CD4-positive, alpha-beta T cell treated with Interleukin-12 subunit alpha and Interleukin-12 subunit beta, for 1 hour (primary cell): ENCODE measurements at regions not wholly inside any gene's neighbourhood (a gene's known extent, or its start where the extent isn't known, plus 50 kb on each side); places are given as distances from the start of the nearest gene placed in this dataset.
"Not testable (repeated sequence)": the region's sequence is repeated elsewhere in the genome, so short reads cannot be mapped to it uniquely, and the experiment has no call there.

Experiments used
- DNase-seq: peaks from one replicate; pipeline ENCODE4 v3.0.0-alpha.2; 2020

DNA sequence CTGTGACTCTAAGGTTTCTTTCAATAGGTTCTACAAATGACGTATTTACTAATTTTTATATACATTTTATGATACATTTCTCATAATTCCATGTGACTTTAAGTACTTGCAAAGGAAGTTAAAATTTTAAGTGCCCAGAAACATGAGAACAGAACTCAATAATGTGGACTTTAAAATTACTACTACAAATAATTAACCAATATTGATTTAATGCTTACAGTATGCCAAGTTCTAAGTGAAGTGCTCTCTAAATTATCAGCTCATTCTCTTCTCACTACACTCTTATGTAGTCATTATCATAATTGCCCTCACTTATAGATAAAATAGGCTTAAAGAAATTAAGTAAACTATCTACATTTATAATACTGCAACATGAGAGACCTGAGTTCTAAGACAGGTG, 1690.7 kb upstream of the CDH9 start:
- no peak for DNase-seq

DNA sequence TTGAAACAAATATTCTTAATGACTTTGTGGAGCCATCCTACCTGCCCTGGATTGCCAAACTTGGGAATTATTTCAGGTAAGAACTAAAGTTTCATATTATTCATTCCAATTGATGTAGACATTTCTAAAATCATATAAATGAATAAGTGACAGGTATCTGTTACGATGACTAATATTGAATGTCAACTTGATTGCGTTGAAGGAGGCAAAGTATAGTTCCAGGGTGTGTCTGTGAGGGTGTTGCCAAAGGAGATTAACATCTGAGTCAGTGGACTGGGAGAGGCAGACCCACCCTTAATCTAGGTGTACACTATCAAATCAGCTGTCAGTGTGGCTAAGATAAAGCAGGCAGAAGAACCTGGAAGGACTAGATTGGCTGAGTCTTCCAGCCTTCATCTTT, 1688.4 kb upstream of the CDH9 start:
- no peak for DNase-seq

DNA sequence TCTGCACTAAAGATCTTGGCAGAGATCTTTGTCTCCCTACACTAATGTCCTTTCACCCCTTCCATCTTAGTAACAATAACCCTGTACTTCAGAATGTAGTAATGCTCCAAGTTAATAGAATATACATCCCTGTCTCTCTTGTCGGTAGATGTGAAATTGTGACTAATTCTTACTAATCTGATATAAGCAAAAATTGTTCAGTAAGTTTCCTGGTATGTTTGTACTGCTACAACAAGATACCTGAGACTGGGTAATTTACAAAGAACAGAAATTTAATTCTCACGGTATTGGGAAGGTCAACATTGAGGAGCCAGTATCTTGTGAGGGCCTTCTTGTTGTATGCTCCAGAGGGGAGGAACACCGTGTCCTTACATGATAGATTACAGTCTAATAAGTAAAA, 1686.6 kb upstream of the CDH9 start:
- DNase-seq = no peak

DNA sequence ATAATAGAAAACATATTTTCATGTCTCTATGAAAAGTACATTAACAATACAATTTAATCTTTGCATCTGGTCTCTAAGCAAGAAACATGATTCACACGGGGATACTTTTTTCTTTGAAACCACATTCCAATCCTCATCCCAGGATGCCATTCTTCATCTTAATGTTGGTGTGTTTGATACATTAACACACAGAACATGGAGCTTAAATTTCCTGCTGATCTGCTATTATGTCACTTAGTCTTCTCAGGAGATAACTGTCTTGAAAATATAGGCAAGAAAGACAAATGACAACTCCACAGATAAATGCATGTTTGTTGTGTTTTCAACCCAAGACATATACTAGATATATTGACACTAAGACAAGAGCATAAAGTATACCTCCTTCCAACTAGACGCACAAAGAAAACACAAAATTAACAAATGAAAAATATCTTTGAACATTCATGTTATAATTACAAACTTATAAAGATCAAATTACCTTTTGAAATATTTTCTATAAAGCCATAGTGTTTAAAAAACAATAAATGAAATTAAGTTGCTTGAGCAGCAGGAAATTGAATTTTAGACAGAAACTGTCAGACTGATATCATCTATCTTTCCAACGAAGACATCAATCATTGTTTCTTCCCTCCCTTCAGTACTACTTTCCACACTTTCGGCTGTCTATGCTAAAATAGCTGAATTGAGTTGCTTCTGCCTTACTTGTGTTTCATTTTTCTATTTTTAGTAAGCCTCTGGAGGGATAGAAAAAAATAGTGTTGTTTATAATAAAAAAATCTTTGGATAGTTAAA, 1676.7 kb upstream of the CDH9 start:
- DNase-seq = no peak

DNA sequence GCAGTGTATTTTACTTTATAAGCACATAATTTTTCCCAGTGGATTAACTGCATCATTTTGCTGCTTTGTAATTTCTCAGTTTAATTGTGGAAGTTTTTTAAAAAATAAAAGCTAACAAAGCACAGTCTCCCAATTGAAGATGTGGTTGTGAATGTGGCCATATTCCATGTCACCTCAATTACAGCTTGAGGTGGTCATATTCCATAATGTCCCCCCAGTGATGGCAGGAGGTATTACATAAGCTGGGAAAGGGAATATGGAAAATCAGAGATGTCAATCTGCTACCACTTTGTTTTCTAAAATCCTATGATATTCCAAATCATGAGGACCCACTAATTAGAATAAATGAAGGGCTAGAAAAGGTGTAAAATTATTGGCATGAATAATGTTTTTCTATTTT, 1672.0 kb upstream of the CDH9 start:
- DNase-seq = no peak

DNA sequence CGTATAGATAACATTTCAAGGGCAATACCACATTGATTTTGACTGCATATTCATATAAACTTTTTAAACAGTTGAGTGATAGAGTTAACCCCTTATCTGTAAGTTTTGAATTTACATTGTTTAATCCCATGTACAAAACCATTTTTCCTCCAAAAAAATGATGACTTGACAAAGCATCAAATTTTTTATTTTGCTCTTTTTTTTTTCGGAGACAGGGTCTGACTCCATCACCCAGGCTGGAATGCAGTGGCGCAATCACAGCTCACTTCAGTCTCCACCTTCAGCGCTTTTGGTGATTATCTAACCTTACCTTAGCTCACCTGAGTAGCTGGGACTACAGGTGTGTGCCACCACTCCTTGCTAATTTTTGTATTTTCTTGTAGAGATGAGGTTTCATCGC, 1670.1 kb upstream of the CDH9 start:
- DNase-seq = no peak

DNA sequence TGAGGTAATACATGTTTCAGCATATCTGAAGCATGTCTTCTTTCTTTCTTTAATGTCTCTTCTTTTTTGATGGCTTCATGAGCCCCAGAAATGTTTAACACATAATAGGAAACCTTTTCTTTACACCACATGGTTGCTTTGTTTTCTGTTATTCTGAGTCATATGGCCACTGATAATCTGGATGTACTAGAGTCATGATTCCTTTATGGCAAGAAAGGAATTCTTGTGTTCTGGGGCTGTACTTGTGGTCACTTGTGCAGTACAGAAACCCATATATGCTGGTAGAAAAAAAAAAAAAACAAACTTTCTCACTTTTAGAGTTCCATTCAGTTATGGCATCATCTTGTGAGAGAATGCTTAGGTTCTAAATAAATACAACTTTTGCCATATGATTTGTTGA, 1669.3 kb upstream of the CDH9 start:
- DNase-seq = no peak

DNA sequence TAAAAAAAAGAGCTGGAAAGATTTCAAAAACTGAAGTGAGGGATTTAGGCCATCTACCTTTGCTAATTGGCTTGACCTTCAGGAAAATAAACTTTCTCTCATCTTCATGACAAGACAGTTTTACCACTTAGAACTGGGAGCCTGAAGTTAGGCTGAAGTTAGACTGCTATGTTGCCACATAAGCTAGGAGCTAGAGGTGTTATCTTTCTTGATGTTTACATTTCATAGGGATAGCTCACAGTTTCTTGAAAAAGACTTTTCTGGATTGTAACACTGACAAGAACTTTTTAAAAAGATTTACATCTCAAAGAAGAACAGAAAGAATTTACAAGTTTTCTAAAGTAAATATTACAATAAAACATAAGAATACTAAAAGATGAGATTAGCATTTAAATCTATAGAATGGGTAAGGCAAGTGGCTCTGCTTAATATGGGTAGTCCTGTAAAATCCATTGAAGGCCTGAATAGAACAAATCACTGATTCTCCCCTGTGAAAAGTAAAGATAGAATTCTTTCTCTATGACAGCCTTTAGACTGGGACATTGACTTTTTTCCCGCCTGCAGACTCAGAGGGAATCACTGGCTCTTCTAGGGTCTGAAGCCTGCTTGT, 1665.4 kb upstream of the CDH9 start:
- no peak for DNase-seq

DNA sequence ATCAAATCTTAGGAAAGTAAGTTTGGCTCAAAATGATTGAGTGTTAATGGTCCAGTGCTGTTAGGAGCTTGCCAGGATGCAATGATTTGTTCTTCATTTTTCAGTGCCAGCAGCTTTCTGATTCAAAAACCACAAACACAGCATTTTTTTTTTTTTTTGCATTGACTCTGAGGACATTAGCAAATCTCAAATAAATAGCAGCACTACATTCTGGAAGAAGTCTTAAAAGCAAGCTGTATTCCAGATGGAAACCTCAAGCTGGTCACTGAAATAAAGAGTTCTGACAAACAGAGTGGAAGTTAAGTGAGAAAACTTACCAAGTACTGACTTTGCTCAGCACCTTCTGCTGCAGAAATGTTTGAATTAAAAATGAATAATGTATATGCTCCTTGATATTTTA, 1653.1 kb upstream of the CDH9 start:
- DNase-seq = no peak

DNA sequence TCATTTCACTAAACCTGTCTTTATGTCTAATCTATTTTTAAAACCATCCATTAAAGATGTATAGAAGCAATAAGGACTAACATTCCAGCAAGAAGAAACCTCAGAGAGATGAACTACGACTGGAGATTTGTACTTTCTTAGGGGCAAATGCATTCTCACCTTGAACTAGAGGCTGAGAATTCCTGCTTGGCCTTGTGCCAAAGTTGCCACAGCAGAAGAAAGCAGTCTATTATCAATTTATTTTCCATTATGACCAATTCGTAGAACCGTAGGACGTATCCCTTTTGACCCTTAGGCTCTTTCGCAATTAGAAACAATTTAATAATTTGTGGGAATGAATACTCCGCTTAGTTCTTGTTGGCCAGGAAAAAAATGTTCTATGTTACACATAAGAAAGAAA, 1647.4 kb upstream of the CDH9 start:
- DNase-seq = no peak

DNA sequence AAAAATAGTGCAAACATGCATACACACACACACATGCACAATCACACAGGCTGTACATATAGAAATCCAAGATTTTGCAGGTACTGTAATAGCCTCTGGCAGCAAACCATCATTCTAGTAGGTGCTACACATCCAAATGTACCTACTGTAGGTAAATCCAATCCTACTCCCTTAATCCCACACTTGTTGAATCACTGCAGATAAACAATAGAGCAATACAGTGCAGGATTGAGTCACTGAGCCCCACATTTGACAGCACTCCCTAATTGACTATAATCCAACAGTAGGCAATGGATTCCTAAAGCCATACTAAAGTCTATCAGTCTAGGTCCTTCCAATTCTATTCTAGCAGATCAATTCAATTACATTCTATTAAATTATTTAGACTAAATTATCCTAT, 1640.5 kb upstream of the CDH9 start:
- no peak for DNase-seq

DNA sequence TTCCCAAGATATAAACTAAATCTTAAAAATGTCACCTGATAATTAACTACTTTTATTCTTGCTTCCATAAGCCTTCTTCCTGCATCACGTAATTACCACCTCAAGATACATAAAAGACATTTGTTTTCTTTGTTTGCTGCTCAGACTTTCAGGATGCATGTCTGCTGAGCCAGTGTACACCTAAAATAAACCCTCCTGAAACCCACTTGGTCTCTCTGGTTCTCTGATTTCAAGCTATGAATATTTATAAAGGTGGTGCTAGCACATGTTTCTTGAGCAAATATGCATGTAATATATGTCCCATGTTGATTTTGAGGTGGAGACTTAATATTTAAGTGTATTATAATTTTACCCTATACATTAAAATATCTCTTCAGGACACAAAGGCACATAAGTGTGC, 1627.7 kb upstream of the CDH9 start:
- no peak for DNase-seq

DNA sequence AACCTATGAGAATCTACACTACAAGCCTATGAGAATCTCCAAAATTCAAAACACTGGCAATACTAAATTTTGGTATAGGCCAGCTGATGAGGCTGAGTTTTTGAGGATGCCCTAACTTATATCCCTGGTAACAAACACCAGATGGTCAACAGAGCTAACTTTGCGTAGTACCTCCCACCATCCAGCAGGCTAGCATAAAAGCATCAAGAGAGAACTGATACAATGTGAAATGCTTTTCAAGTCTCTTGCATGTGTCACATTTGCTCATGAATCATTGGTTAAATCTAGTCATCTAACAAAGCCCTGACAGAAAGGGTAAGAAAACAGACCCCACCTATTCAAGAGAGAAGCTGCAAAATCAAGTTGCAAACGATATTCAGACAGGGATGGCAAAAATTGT, 1609.7 kb upstream of the CDH9 start:
- DNase-seq = no peak

DNA sequence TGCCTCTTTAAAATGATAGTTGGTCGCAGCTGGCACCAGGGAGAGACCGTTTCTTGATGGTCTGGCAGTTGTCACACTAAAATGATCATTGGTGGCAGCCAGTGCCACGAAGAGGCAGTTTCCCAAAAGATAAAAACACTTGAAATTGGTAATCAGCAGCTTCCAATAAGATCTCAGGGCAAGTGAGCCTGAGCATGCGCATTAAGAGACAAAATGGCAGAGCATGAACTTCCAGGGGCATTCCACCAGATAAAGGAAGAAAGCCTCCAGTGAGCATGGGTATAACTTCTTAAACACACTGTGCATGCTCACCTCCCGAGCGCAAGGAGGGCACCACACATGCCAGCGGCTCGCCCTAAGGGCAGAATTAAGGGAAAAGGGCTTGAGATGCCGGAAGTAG, 1594.2 kb upstream of the CDH9 start:
- no peak for DNase-seq

DNA sequence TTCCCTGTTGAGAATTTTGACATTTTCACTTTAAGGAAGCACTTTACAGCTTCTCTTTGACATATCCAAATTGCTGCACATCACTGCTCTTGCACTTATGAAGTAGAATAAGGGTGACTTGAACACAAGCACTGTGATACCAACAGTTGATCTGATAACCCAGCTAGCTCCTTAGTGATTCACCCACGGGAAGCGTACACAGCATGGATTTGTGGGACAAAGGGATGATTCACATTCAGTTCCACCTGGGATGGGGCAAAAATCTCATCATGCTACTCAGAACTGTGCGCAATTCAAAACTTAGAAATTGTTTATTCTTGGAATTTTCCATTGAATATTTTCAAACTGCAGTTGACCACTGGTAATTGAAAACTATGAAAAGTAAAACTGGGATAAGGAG, 1565.5 kb upstream of the CDH9 start:
- DNase-seq = no peak

DNA sequence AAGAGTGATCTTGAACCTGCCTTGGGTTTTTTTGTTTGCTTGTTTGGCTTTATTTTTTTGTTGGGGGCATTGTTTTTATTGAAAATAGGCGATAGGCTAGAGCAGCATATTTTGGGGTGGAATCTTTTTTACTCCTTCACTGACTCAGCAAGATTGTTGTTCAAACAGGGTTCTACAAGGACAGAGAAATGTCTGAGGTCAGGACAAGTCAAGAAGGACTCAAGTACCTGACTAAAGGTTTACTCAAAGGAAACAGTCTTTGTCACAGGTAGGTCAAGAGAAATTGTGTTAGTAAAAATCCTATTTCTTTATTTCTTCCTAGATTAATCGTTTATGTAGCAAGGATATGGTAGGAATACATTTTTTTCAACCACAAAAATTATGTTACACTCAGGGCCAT, 1564.0 kb upstream of the CDH9 start:
- no peak for DNase-seq

DNA sequence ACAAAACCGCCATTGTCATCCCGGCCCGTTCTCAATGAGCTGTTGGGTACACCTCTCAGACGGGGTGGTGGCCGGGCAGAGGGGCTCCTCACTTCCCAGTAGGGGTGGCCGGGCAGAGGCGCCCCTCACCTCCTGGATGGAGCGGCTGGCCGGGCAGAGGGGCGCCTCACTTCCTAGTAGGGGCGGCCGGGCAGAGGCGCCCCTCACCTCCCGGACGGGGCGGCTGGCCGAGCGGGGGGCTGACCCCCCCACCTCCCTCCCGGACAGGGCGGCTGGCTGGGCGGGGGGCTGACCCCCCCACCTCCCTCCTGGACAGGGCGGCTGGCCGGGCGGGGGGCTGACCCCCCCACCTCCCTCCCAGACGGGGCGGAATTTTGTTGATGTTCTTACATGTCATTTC, 1558.3 kb upstream of the CDH9 start:
- not testable (repeated sequence) for DNase-seq

DNA sequence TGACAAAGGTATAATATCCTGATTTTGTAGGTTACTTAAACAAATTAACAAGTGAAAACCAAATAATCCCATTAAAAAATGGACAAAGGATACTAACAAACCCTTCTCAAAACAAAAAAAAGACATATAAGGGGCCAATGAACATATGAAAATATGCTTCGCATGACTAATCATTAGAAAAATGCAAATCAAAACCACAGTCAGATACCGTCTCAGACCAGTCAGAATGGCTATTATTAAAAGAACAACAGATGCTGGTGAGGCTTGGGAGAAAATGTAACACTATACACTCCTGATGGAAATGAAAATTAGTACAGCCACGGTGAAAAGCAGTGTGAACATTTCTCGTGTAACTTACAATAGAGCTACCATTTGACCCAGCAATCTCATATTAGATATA, 1542.2 kb upstream of the CDH9 start:
- DNase-seq = no peak

DNA sequence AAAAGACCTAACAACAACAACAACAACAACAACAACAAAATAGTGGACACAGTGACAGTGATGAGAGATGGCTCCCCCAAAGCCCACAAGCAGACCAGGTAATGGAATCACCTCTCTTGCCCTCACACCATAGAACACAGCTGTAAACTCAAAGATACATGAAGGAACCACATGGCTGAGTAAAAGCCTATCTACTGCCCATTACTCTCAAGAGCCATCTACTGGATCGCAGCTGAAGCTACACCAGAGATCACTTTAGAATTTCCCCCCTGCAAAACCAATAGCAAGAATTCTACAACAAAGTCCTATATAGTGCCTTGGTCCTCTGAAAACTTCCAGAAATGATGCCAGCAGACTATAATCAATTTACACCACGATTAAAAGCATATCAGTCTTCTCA, 1537.6 kb upstream of the CDH9 start:
- DNase-seq = no peak

DNA sequence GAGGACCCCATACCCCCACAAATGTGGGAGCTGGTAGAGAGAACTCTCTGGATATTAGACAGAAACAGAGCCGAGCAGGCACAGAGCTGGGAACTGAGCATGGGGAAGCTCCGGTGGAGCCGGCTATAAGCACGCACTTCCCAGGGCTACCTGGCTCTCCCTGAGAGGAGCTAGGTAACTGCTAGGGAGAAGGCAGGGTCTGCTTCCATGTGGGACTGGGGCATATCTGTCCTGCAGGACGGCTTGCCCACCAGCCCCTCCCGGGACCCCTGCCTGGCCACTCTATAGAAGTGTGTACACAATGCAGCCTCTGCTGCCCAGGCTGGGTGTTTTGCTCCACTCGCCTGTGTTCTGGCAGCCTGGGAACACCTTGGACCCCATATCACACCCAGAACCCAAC, 1537.0 kb upstream of the CDH9 start:
- no peak for DNase-seq

DNA sequence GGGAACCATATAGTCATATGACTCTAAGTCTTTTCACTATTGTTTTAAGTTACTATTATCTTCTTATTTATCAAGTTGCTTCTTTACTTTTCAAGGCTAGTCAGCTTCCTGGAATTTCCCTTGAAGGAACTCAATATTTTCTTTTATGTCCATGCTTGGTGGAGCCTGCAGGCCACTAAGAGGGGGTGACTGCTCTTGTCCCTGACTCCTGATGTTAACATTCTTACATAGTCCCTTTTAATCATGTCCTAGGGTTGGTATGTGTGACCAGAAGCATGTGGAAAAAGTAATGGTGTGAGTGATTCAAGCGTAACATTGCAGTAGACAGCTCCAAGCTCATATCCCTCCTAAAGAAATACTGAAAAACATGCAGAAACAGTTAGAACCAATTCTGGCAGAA, 1536.2 kb upstream of the CDH9 start:
- no peak for DNase-seq

DNA sequence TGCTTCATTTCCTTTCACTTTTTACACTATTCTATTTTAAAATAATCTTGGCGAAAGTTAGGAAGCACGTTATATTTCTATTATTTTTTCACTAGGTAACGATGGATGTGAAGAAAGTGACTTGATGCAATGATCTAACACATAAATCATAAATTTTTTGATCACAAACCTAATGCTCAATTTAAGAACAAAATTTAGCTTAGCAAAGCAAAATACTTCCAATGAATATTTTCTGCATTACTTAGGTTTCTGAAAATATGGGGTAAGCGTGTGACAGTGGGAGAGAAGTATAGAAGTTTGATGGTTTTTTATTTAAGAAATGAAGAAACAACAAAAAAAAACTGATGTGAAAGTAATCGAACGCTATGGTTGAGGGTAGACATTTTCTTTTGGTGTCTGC, 1528.7 kb upstream of the CDH9 start:
- DNase-seq = no peak

DNA sequence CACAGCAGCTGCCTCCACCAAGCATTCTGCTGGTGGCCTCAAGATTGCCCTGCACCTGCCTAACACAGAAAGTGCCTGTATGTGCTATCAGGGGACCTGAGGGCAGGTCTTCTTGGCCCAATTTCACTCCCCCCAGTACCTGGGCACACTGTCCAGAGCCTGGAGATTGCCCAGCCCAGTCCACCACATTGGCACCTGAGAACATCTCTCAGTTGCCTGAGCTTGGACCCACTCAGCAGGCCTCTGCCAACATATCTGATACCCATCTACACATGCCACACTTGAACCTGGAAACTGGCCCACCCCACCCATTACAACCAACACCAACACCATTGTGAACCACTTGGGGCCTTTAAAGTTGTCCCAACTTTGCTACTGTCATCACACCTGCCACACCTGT, 1523.1 kb upstream of the CDH9 start:
- no peak for DNase-seq

DNA sequence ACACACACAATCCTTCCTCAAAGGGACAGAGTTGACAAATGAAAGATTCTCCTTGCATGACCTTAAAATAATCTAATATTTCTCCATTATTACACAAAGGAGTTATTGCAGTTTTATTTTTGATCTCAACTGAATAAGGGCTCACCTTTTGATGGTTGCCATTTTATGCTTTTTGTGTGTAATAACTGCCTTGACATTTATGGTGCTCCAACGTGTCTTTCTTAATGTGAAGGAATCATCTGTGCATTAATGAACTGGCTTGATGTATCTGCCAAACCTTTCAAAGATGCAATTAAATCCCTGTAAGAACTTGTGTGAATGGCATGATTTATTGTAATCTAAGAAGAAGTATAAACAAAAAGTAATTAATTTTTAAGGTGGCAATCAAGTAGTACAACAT, 1519.8 kb upstream of the CDH9 start:
- no peak for DNase-seq

DNA sequence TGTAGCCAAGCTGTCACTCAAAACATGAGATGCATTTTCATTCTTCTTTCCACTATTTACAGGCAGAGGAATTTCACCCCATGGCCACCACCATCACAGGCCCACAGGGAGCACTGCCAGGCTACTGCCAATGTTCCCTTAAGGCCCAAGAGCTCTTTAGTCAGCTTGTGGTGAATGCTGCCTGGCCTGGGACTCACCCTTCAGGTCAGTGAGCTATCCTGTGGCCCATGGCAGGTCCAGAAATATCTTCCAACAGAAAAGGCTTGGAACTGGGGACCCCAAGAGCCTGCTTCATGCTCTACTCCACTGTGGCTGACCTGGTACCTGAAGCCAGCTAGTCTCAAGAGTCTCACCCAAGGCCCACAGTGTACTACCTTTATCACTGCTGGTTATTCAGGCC, 1518.7 kb upstream of the CDH9 start:
- no peak for DNase-seq
